ENCODE measurements at regions not wholly inside any gene's neighbourhood (a gene's known extent, or its start where the extent isn't known, plus 50 kb on each side); places are given as distances from the start of the nearest gene placed in this dataset.
"Not testable (repeated sequence)": the region's sequence is repeated elsewhere in the genome, so short reads cannot be mapped to it uniquely, and the experiment has no call there.

DNA sequence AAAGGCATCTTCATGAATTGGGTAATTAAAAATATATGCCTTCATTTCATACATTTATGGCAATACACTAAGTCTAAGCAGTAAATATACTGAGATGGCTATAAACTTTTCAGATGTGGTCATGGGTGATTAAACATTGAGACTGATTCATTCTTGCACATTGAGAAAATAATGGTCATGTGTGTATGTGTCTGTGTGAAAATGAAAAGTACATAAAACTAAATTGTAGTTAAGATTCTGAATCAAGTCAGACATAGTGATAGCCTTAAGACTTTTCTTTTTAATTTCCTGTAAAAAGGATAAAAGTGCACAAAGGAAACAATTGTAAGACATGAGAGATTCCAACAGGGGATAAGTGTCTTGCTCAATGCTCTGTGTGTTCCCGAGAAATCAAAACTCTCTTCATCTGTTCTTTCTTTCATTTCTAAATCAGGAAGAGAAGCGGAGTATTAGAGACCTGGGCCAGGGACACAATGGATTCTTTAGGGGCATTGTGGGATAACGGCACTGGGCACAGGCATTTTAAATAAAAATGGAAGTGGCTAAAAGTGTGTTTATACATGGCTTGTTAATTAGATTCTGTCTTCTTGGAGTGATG is 69.8 kb upstream of the AGR3 start:
- Histone ChIP-seq H3K9me3 (ENCODE audit: control insufficient read depth in 2 of 2, low read length in 2 of 2) (peaks cover 0 to 3% of the 10 kb centered on the region in 2 donors), H3K4me3 (ENCODE audit: low read length in 2 of 2) (no peak overlapping the region), H3K4me1 (ENCODE audit: control insufficient read depth, insufficient read depth, low read length) (peaks cover 11% of the 10 kb centered on the region), H3K9ac (ENCODE audit: low read length in 2 of 2) (no peak overlapping the region), H3K27me3 (ENCODE audit: control insufficient read depth in 1 of 2, insufficient read depth in 2 of 2, low read length in 2 of 2) (no peaks in the 10 kb centered on the region), H3K27ac (ENCODE audit: low read length) (no peak overlapping the region), H3K36me3 (ENCODE audit: control insufficient read depth in 2 of 2, insufficient read depth in 2 of 2, low read length in 2 of 2) (no peaks in the 10 kb centered on the region)

DNA sequence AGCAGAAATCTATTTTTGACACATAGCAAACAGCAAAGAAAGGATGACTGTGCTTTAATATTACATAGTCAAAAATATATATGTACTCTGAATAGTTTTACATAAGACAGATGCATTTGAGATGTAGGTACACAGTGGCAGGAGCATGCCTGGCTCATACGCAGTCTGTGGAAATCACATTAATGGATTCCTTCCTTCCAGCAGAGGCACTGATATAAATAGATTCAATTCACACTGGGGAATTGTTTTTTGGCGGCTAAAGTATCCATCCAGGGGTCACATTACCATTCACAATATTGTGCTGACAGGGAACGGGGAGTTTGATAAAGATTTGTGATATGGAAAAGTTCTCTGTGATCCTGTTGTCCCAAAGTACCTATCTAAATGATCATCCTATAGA is 72.5 kb upstream of the AGR3 start:
- no peaks in the 10 kb centered on the region for H3K27me3 ChIP-seq (ENCODE audit: control insufficient read depth in 1 of 2, insufficient read depth in 2 of 2, low read length in 2 of 2)
- H3K27ac ChIP-seq (ENCODE audit: low read length): no peak overlapping the region
- no peak overlapping the region for H3K9ac ChIP-seq (ENCODE audit: low read length in 2 of 2)
- peaks cover 11% of the 10 kb centered on the region for H3K4me1 ChIP-seq (ENCODE audit: control insufficient read depth, insufficient read depth, low read length)
- no peaks in the 10 kb centered on the region for H3K36me3 ChIP-seq (ENCODE audit: control insufficient read depth in 2 of 2, insufficient read depth in 2 of 2, low read length in 2 of 2)
- no peaks in the 10 kb centered on the region for H3K9me3 ChIP-seq (ENCODE audit: control insufficient read depth in 2 of 2, low read length in 2 of 2)
- H3K4me3 ChIP-seq (ENCODE audit: low read length in 2 of 2): no peak overlapping the region

DNA sequence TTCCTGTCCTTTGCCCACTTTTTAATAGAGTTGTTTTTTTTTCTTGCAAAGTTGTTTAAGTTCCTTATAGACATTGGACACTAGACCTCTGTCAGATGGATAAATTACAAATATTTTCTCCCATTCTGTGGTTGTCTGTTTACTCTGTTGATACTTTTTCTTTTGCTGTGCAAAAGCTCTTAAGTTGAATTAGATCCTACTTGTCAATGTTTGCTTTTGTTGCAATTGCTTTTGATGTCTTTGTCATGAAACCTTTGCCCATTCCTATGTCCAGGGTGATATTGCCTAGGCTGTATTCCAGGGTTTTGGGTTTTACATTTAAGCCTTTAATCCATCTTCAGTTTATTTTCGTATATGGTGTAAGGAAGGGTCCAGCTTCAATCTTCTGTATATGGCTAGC is 76.9 kb upstream of the AGR3 start:
- H3K27ac ChIP-seq (ENCODE audit: low read length): no peak overlapping the region
- H3K4me1 ChIP-seq (ENCODE audit: control insufficient read depth, insufficient read depth, low read length): peaks cover 11% of the 10 kb centered on the region
- no peak overlapping the region for H3K9ac ChIP-seq (ENCODE audit: low read length in 2 of 2)
- H3K27me3 ChIP-seq (ENCODE audit: control insufficient read depth in 1 of 2, insufficient read depth in 2 of 2, low read length in 2 of 2): no peaks in the 10 kb centered on the region
- no peaks in the 10 kb centered on the region for H3K9me3 ChIP-seq (ENCODE audit: control insufficient read depth in 2 of 2, low read length in 2 of 2)
- H3K36me3 ChIP-seq (ENCODE audit: control insufficient read depth in 2 of 2, insufficient read depth in 2 of 2, low read length in 2 of 2): no peaks in the 10 kb centered on the region
- H3K4me3 ChIP-seq (ENCODE audit: low read length in 2 of 2): no peak overlapping the region

- no peaks in the 10 kb centered on the region for H3K27me3 ChIP-seq (ENCODE audit: control insufficient read depth in 1 of 2, insufficient read depth in 2 of 2, low read length in 2 of 2)
- H3K4me1 ChIP-seq (ENCODE audit: control insufficient read depth, insufficient read depth, low read length): no peaks in the 10 kb centered on the region
- no peak overlapping the region for H3K4me3 ChIP-seq (ENCODE audit: low read length in 2 of 2)
- no peak overlapping the region for H3K9ac ChIP-seq (ENCODE audit: low read length in 2 of 2)
- no peaks in the 10 kb centered on the region for H3K9me3 ChIP-seq (ENCODE audit: control insufficient read depth in 2 of 2, low read length in 2 of 2)
- H3K27ac ChIP-seq (ENCODE audit: low read length): no peak overlapping the region
- H3K36me3 ChIP-seq (ENCODE audit: control insufficient read depth in 2 of 2, insufficient read depth in 2 of 2, low read length in 2 of 2): no peaks in the 10 kb centered on the region
Observed at GRCh38 chr7:16960337-16960965, 78.7 kb upstream of the AGR3 start.

- H3K9ac ChIP-seq (ENCODE audit: low read length in 2 of 2): no peak overlapping the region
- no peaks in the 10 kb centered on the region for H3K4me1 ChIP-seq (ENCODE audit: control insufficient read depth, insufficient read depth, low read length)
- H3K36me3 ChIP-seq (ENCODE audit: control insufficient read depth in 2 of 2, insufficient read depth in 2 of 2, low read length in 2 of 2): no peaks in the 10 kb centered on the region
- no peaks in the 10 kb centered on the region for H3K27me3 ChIP-seq (ENCODE audit: control insufficient read depth in 1 of 2, insufficient read depth in 2 of 2, low read length in 2 of 2)
- no peaks in the 10 kb centered on the region for H3K9me3 ChIP-seq (ENCODE audit: control insufficient read depth in 2 of 2, low read length in 2 of 2)
- no peak overlapping the region for H3K4me3 ChIP-seq (ENCODE audit: low read length in 2 of 2)
- H3K27ac ChIP-seq (ENCODE audit: low read length): no peak overlapping the region
Observed at GRCh38 chr7:16961641-16962040, 79.9 kb upstream of the AGR3 start.

GRCh38 chr7:16963044-16963443 is 81.3 kb upstream of the AGR3 start:
- H3K36me3 ChIP-seq (ENCODE audit: control insufficient read depth in 2 of 2, insufficient read depth in 2 of 2, low read length in 2 of 2): no peaks in the 10 kb centered on the region
- no peaks in the 10 kb centered on the region for H3K27me3 ChIP-seq (ENCODE audit: control insufficient read depth in 1 of 2, insufficient read depth in 2 of 2, low read length in 2 of 2)
- no peak overlapping the region for H3K27ac ChIP-seq (ENCODE audit: low read length)
- no peak overlapping the region for H3K9ac ChIP-seq (ENCODE audit: low read length in 2 of 2)
- no peaks in the 10 kb centered on the region for H3K9me3 ChIP-seq (ENCODE audit: control insufficient read depth in 2 of 2, low read length in 2 of 2)
- H3K4me3 ChIP-seq (ENCODE audit: low read length in 2 of 2): no peak overlapping the region
- H3K4me1 ChIP-seq (ENCODE audit: control insufficient read depth, insufficient read depth, low read length): no peaks in the 10 kb centered on the region

- not testable (repeated sequence) for H3K4me1 ChIP-seq (ENCODE audit: control insufficient read depth, insufficient read depth, low read length); H3K36me3 ChIP-seq (ENCODE audit: control insufficient read depth in 2 of 2, insufficient read depth in 2 of 2, low read length in 2 of 2); H3K27me3 ChIP-seq (ENCODE audit: control insufficient read depth in 1 of 2, insufficient read depth in 2 of 2, low read length in 2 of 2); H3K9ac ChIP-seq (ENCODE audit: low read length in 2 of 2); H3K4me3 ChIP-seq (ENCODE audit: low read length in 2 of 2); H3K9me3 ChIP-seq (ENCODE audit: control insufficient read depth in 2 of 2, low read length in 2 of 2); H3K27ac ChIP-seq (ENCODE audit: low read length)
Observed at GRCh38 chr7:16965697-16966096, 83.9 kb upstream of the AGR3 start.

DNA sequence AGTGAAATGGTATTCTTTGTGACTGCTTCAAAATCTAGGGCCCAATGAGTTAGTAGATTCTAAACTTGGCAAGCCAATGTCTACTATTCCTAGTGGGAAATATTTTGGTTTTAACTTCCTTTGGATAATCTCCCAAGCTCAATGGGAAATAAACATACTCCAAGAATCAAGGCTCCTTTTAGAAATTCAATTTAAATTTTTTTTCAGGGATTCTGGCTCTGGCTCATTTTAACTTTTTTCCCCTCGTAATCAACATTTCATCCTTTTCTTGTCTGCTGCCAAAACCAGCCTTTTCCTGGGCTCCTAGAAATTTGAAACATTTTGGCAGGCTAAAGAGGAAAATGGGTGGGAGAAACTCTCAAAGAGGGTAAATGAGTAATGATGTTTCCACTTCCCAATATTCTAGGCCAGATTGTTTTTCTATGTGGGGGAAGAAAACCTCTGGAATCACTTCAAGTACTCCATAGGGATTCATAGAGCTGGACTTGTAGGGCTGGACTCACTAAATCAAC is 85.6 kb upstream of the AGR3 start:
- no peak overlapping the region for H3K27ac ChIP-seq (ENCODE audit: low read length)
- H3K4me1 ChIP-seq (ENCODE audit: control insufficient read depth, insufficient read depth, low read length): no peaks in the 10 kb centered on the region
- no peak overlapping the region for H3K4me3 ChIP-seq (ENCODE audit: low read length in 2 of 2)
- H3K36me3 ChIP-seq (ENCODE audit: control insufficient read depth in 2 of 2, insufficient read depth in 2 of 2, low read length in 2 of 2): no peaks in the 10 kb centered on the region
- H3K9me3 ChIP-seq (ENCODE audit: control insufficient read depth in 2 of 2, low read length in 2 of 2): no peaks in the 10 kb centered on the region
- no peak overlapping the region for H3K9ac ChIP-seq (ENCODE audit: low read length in 2 of 2)
- no peaks in the 10 kb centered on the region for H3K27me3 ChIP-seq (ENCODE audit: control insufficient read depth in 1 of 2, insufficient read depth in 2 of 2, low read length in 2 of 2)

GRCh38 chr7:16970732-16971482 is 89.1 kb upstream of the AGR3 start:
- H3K27ac ChIP-seq (ENCODE audit: low read length): no peak overlapping the region
- no peaks in the 10 kb centered on the region for H3K36me3 ChIP-seq (ENCODE audit: control insufficient read depth in 2 of 2, insufficient read depth in 2 of 2, low read length in 2 of 2)
- H3K9ac ChIP-seq (ENCODE audit: low read length in 2 of 2): no peak overlapping the region
- H3K4me3 ChIP-seq (ENCODE audit: low read length in 2 of 2): no peak overlapping the region
- no peaks in the 10 kb centered on the region for H3K4me1 ChIP-seq (ENCODE audit: control insufficient read depth, insufficient read depth, low read length)
- H3K27me3 ChIP-seq (ENCODE audit: control insufficient read depth in 1 of 2, insufficient read depth in 2 of 2, low read length in 2 of 2): no peaks in the 10 kb centered on the region
- H3K9me3 ChIP-seq (ENCODE audit: control insufficient read depth in 2 of 2, low read length in 2 of 2): no peaks in the 10 kb centered on the region

GRCh38 chr7:16975712-16976111 is 93.9 kb upstream of the AGR3 start:
- no peak overlapping the region for H3K4me3 ChIP-seq (ENCODE audit: low read length in 2 of 2)
- no peaks in the 10 kb centered on the region for H3K4me1 ChIP-seq (ENCODE audit: control insufficient read depth, insufficient read depth, low read length)
- H3K27ac ChIP-seq (ENCODE audit: low read length): no peak overlapping the region
- H3K36me3 ChIP-seq (ENCODE audit: control insufficient read depth in 2 of 2, insufficient read depth in 2 of 2, low read length in 2 of 2): no peaks in the 10 kb centered on the region
- H3K9ac ChIP-seq (ENCODE audit: low read length in 2 of 2): no peak overlapping the region
- H3K9me3 ChIP-seq (ENCODE audit: control insufficient read depth in 2 of 2, low read length in 2 of 2): no peaks in the 10 kb centered on the region
- H3K27me3 ChIP-seq (ENCODE audit: control insufficient read depth in 1 of 2, insufficient read depth in 2 of 2, low read length in 2 of 2): no peaks in the 10 kb centered on the region
